HK-2 (cell line): ENCODE measurements at regions not wholly inside any gene's neighbourhood (a gene's known extent, or its start where the extent isn't known, plus 50 kb on each side); places are given as distances from the start of the nearest gene placed in this dataset.
"Not testable (repeated sequence)": the region's sequence is repeated elsewhere in the genome, so short reads cannot be mapped to it uniquely, and the experiment has no call there.

ENCODE experiments used
- DNase-seq: peaks from one replicate; pipeline ENCODE4 v3.0.0-alpha.2; 2018; ENCODE audit not compliant: unreplicated experiment

DNA sequence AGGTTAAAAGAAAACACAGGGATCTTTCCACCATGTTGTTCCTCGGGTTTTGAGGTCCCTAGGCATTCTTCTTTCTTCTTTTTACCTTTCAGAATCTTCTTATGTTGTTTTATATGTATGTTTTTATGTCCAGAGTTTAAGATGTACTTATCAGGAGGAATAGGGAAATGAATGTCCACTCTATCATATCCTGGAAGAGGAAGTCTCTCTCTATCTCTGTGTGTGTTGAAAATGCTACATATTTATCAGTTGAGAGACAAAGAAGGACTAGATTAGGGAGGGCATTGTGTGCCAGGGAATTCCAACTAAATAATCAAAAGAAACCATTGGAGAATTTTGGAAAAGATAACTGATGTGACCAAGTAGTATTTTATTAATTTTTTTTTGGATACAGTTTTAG is 200.5 kb upstream of the POT1 start:
- no peak for DNase-seq

DNA sequence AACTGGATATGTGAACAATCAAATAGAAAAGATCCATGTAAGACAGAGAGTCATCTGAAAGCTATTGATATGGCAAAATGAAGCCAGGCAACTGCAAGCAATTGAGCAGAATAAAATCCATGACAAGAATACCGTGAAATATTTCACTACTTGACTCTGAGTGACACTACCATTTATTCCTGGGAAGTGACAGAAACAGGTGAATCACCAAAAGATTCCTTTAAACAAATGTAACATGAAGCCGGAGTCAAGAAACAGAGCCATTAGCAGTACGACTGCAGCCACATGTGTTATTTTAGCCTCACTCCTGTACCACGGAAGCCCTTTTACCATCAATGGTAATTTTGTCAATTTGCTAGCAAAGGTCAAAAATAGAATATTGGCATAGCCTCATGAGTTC is 197.7 kb upstream of the POT1 start:
- DNase-seq: no peak

DNA sequence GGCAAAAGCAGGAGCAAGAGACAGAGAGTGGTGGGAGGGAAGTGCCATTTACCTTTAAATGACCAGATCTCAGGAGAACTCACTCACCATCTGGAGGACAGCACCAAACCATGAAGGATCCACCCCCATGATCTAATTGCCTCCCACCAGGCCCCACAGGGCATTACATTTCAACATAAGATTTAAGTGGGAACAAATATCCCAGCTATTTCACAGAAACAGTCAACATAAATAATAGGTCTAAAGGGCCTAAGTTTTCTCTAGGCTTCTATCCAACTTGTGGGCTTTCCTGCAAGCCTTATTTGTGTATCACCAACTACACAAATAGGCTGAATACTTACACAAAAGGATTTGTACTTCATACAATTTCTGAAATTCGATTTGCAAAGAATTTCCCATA is 196.8 kb upstream of the POT1 start:
- DNase-seq: no peak

DNA sequence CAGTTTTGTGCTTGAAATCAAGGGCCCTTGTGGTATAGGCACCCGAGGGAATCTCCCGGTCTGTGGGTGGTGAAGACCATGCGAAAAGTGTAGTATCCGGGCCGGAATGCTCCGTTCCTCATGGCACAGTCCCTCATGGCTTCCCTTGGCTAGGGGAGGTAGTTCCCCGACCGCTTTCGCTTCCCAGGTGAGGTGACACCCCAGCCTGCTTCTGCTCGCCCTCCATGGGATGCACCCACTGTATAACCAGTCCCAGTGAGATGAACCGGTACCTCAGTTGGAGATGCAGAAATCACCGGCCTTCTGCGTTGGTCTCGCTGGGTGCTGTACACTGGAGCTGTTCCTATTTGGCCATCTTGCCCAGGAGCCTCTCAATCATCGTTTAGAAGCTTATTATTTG is 195.7 kb upstream of the POT1 start:
- no peak for DNase-seq

DNA sequence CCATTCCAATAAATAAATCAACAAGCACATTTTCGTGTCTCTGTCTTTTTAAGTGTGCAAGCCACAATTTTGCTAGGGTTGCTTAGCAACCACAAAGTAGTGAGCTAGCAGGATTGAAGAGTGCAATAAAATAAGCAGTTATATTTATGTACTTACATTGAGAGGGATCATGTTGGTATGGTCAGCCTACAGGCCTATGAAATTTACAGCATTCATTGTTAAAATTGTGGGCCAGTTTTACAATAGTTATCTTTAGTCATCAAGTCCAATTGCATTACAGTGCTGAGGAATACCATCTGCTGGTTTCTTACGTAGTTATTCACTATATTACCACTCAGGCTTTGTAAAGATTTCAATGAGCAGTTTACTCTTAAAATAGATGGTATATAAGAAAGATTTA is 192.5 kb upstream of the POT1 start:
- no peak for DNase-seq

GRCh38 chr7:125119559-125120115 is 190.0 kb upstream of the POT1 start:
- no peak for DNase-seq

DNA sequence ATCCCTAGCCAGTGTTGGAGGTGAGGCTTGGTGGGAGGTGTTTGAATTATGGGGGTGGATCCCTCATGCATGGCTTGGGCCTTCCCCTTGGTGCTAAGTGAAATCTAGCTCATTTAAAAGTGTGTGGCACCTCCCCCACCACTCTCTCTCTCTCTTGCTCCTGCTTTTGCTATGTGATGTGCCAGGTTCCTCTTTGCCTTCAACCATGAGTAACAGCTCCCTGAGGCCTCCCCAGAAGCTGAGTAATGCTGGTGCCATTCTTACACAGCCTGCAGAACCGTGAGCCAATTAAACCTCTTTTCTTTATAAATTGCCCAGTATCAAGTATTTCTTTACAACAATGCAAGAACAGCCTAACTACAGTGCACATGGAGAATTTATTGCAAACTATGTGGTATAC is 188.8 kb upstream of the POT1 start:
- DNase-seq: no peak

DNA sequence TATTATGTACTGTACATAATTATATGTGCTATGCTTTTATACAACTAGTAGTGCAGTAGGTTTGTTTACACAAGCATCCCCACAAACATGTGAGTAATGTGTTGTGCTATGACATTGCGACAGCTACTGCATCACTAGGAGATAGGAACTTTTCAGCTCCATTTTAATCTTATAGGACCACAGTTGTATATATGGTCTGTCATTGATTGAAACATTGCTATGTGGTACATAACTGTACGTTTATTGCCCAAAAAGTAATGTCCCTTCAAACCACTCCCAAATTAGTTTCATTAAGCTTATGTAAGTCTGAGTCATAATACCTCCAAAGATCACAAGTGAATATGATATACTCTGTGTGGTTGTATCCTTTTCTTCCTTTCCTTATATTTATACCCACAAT is 183.2 kb upstream of the POT1 start:
- no peak for DNase-seq

DNA sequence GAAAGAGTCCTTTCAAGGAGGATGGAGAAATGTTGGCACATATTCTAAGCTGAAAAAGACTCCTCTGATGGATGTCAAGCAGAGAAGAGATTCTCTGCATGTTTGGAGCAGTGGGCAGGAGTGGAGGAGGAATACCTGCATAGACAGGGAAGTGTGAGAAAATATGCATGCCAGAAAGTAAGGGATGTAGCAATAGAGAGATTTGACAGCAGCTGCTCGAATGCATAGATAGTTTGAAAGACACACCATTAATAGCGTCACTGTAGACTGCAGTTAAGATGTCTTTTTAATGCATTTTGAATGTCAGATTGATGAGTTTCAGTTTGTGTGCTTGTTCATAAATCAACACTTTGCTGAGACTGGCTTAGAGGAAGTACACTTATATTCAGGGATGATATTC is 169.9 kb upstream of the POT1 start:
- no peak for DNase-seq

GRCh38 chr7:125098377-125098970 is 168.8 kb upstream of the POT1 start:
- no peak for DNase-seq

- no peak for DNase-seq
These were observed 161.0 kb upstream of the POT1 start for GRCh38 chr7:125090596-125090995.

DNA sequence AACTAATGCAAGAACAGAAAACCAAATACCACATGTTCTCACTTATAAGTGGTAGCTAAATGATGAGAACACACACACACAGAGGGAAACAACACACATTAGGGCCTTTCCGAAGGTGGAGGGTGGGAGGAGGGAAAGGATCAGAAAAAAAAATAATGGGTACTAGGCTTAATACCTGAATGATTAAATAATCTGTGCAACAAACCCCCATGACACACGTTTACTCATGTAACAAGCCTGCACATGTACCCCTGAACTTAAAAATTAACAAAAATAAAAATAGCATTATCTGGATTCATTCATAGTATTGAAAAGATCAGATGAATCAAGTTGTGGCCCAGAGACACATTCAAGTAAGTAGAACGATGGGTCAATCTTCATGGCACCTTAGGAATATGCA is 159.5 kb upstream of the POT1 start:
- no peak for DNase-seq

DNA sequence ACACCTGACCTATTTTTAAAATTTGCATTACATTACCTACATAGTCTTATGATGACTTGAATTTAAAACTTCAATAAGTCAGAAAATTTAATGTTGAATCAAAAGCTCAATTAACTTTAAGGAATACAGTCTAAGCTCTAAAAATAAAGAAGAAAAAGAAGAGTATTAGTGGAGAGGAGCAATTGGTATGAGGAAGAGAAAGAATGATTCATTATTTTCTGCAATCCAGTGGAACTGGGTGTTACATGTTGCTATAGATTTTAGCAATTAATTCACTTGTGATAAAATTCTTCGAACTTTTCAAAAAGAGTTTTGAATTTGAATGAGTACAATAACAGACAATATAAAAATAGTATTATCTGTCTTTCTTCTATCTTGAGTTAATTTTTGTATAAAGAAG is 158.9 kb upstream of the POT1 start:
- no peak for DNase-seq

GRCh38 chr7:125085084-125085483 is 155.5 kb upstream of the POT1 start:
- no peak for DNase-seq

GRCh38 chr7:125084196-125084595 is 154.6 kb upstream of the POT1 start:
- no peak for DNase-seq

- no peak for DNase-seq
These were observed 144.5 kb upstream of the POT1 start for GRCh38 chr7:125074141-125074540.

GRCh38 chr7:125065546-125065945 is 135.9 kb upstream of the POT1 start:
- DNase-seq: no peak

- no peak for DNase-seq
These were observed 135.4 kb upstream of the POT1 start for GRCh38 chr7:125065001-125065400.

DNA sequence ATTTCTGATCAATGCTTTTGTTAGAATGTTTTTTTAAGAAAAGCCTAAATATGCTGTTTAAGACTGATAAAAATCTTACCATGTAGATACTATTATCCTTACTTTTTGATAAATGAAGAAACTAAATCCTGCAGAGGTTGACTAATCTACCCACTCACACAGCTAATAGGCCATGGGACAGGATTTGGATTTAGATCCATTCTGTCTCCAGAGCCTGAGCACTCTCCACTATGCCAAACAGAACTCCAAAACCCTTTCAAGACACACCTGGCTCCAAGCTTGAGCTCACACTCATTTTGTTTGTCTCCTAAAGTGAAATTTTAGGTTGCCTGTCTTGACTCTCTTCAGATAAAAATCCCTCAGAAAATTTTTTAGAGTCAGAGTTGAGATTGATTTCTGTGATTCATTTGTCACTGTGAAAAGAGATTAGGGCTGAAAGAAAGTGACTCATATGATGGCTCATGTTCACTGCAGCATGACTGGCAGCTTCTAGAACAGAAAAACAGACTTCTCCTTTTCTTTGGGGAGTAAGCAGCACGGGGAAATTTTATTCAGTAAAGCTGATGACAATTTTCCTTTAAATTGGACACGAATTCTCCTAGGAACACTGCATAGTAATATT is 132.3 kb upstream of the POT1 start:
- peak; percentile 7 for DNase-seq

GRCh38 chr7:125061083-125061745 is 131.6 kb upstream of the POT1 start:
- DNase-seq: not testable (repeated sequence)

- no peak for DNase-seq
These were observed 130.3 kb upstream of the POT1 start for GRCh38 chr7:125059861-125060456.

- no peak for DNase-seq
These were observed 128.3 kb upstream of the POT1 start for GRCh38 chr7:125057963-125058362.

- DNase-seq: no peak
These were observed 125.8 kb upstream of the POT1 start for GRCh38 chr7:125055376-125055775.
